GM19397 (cell line): ENCODE measurements at regions not wholly inside any gene's neighbourhood (a gene's known extent, or its start where the extent isn't known, plus 50 kb on each side); places are given as distances from the start of the nearest gene placed in this dataset.
"Not testable (repeated sequence)": the region's sequence is repeated elsewhere in the genome, so short reads cannot be mapped to it uniquely, and the experiment has no call there.

Source experiments
- ATAC-seq: cut with Tn5 transposase; IDR thresholded peaks from one replicate; pipeline ENCODE4 v1.9.1; 2021; ENCODE audit warnings: mild to moderate bottlenecking, moderate library complexity; ENCODE audit not compliant: unreplicated experiment

GRCh38 chr16:14384745-14385144, 245.3 kb downstream of the PARN start:
- no peak for ATAC-seq

- ATAC-seq: not testable (repeated sequence)
These were observed 246.2 kb downstream of the PARN start for GRCh38 chr16:14383844-14384243.

GRCh38 chr16:14378689-14379467, 251.2 kb downstream of the PARN start:
- no peak for ATAC-seq

- no peak for ATAC-seq
These were observed 251.9 kb downstream of the PARN start for GRCh38 chr16:14378131-14378551.

GRCh38 chr16:14377326-14377725, 252.7 kb downstream of the PARN start:
- no peak for ATAC-seq

- no peak for ATAC-seq
These were observed 254.9 kb downstream of the PARN start for GRCh38 chr16:14375132-14375491.

- ATAC-seq: no peak
These were observed 255.5 kb downstream of the PARN start for GRCh38 chr16:14374451-14375131.

GRCh38 chr16:14373896-14374295, 256.2 kb downstream of the PARN start:
- no peak for ATAC-seq

GRCh38 chr16:14373406-14373805, 256.7 kb downstream of the PARN start:
- no peak for ATAC-seq

- no peak for ATAC-seq
These were observed 257.6 kb downstream of the PARN start for GRCh38 chr16:14372471-14372870.

GRCh38 chr16:14371778-14372431, 258.2 kb downstream of the PARN start:
- ATAC-seq: no peak

GRCh38 chr16:14370736-14371234, 259.3 kb downstream of the PARN start:
- no peak for ATAC-seq

GRCh38 chr16:14369734-14370598, 260.1 kb downstream of the PARN start:
- ATAC-seq: no peak

- no peak for ATAC-seq
These were observed 261.7 kb downstream of the PARN start for GRCh38 chr16:14368399-14368798.

GRCh38 chr16:14366974-14367707, 262.9 kb downstream of the PARN start:
- ATAC-seq: no peak

- ATAC-seq: no peak
These were observed 263.6 kb downstream of the PARN start for GRCh38 chr16:14366447-14366846.

- ATAC-seq: no peak
These were observed 264.7 kb downstream of the PARN start for GRCh38 chr16:14365200-14365851.

GRCh38 chr16:14364386-14365199, 265.5 kb downstream of the PARN start:
- no peak for ATAC-seq

- no peak for ATAC-seq
These were observed 266.0 kb downstream of the PARN start for GRCh38 chr16:14364112-14364385.
